DMS 273 treated with DMSO at 0.1 percent for 48 hours (cell line): ENCODE measurements at regions not wholly inside any gene's neighbourhood (a gene's known extent, or its start where the extent isn't known, plus 50 kb on each side); places are given as distances from the start of the nearest gene placed in this dataset.
"Not testable (repeated sequence)": the region's sequence is repeated elsewhere in the genome, so short reads cannot be mapped to it uniquely, and the experiment has no call there.

ENCODE experiments used
- DNase-seq: peaks from one replicate; lab custom pipeline; 2025; lab: John Stamatoyannopoulos, UW

- no peak for DNase-seq
Measured at GRCh38 chr5:91929522-91929817, 546.4 kb upstream of the ARRDC3 start.

GRCh38 chr5:91928754-91929521 lies 545.8 kb upstream of the ARRDC3 start:
- DNase-seq, result no peak

- DNase-seq, result no peak
Measured at GRCh38 chr5:91927439-91927838, 544.3 kb upstream of the ARRDC3 start.

GRCh38 chr5:91925249-91925648 lies 542.1 kb upstream of the ARRDC3 start:
- no peak for DNase-seq

- DNase-seq, result not testable (repeated sequence)
Measured at GRCh38 chr5:91917037-91917814, 534.1 kb upstream of the ARRDC3 start.

GRCh38 chr5:91910655-91911054 lies 527.5 kb upstream of the ARRDC3 start:
- DNase-seq, result no peak

- DNase-seq, result no peak
Measured at GRCh38 chr5:91910247-91910646, 527.1 kb upstream of the ARRDC3 start.

GRCh38 chr5:91906494-91906893 lies 523.4 kb upstream of the ARRDC3 start:
- no peak for DNase-seq

- DNase-seq, result no peak
Measured at GRCh38 chr5:91906027-91906426, 522.9 kb upstream of the ARRDC3 start.

GRCh38 chr5:91898898-91899297 lies 515.8 kb upstream of the ARRDC3 start:
- DNase-seq, result peak; percentile 78

GRCh38 chr5:91898019-91898418 lies 514.9 kb upstream of the ARRDC3 start:
- no peak for DNase-seq

GRCh38 chr5:91888810-91889209 lies 505.7 kb upstream of the ARRDC3 start:
- no peak for DNase-seq

GRCh38 chr5:91885291-91886265 lies 502.5 kb upstream of the ARRDC3 start:
- DNase-seq, result peak; percentile 49

GRCh38 chr5:91884036-91884435 lies 500.9 kb upstream of the ARRDC3 start:
- no peak for DNase-seq

GRCh38 chr5:91875196-91875779 lies 492.2 kb upstream of the ARRDC3 start:
- DNase-seq, result no peak

GRCh38 chr5:91867799-91868198 lies 484.7 kb upstream of the ARRDC3 start:
- no peak for DNase-seq

GRCh38 chr5:91865915-91866314 lies 482.8 kb upstream of the ARRDC3 start:
- no peak for DNase-seq

GRCh38 chr5:91864962-91865361 lies 481.8 kb upstream of the ARRDC3 start:
- DNase-seq, result no peak

GRCh38 chr5:91851670-91852069 lies 468.6 kb upstream of the ARRDC3 start:
- no peak for DNase-seq

- DNase-seq, result no peak
Measured at GRCh38 chr5:91850031-91850430, 466.9 kb upstream of the ARRDC3 start.

- no peak for DNase-seq
Measured at GRCh38 chr5:91849069-91849468, 466.0 kb upstream of the ARRDC3 start.

GRCh38 chr5:91848453-91848852 lies 465.3 kb upstream of the ARRDC3 start:
- DNase-seq, result no peak
